SK-N-SH (cell line): ENCODE measurements at regions not wholly inside any gene's neighbourhood (a gene's known extent, or its start where the extent isn't known, plus 50 kb on each side); places are given as distances from the start of the nearest gene placed in this dataset.

Experiments used
- FOXJ3 ChIP-seq: sonication (generic); formaldehyde crosslinking; IDR thresholded peaks from 2 replicates; pipeline ENCODE4 v1.5.1; 2020; ENCODE audit warnings: mild to moderate bottlenecking, missing genetic modification reagents
- SMC3 ChIP-seq: IDR thresholded peaks from 2 replicates; pipeline ENCODE4 v1.6.1; 2012; ENCODE audit warnings: low read depth, low read length, improper control_type of control experiment
- TF ChIP-seq, protein P1 (sequence below): IDR thresholded peaks from 2 replicates; pipeline ENCODE4 v1.4.0; 2012; ENCODE audit warnings: low read depth
- TF ChIP-seq, protein P2 (sequence below): fragments of 200-600 bp; sonication (generic); IDR thresholded peaks from 2 replicates; pipeline ENCODE4 v1.6.1; 2017; ENCODE audit warnings: antibody characterized with exemption, mild to moderate bottlenecking, moderate library complexity

- TF ChIP-seq, protein P1, sequence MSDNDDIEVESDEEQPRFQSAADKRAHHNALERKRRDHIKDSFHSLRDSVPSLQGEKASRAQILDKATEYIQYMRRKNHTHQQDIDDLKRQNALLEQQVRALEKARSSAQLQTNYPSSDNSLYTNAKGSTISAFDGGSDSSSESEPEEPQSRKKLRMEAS, result no peak
- no peak for TF ChIP-seq SMC3
- TF ChIP-seq, protein P2, sequence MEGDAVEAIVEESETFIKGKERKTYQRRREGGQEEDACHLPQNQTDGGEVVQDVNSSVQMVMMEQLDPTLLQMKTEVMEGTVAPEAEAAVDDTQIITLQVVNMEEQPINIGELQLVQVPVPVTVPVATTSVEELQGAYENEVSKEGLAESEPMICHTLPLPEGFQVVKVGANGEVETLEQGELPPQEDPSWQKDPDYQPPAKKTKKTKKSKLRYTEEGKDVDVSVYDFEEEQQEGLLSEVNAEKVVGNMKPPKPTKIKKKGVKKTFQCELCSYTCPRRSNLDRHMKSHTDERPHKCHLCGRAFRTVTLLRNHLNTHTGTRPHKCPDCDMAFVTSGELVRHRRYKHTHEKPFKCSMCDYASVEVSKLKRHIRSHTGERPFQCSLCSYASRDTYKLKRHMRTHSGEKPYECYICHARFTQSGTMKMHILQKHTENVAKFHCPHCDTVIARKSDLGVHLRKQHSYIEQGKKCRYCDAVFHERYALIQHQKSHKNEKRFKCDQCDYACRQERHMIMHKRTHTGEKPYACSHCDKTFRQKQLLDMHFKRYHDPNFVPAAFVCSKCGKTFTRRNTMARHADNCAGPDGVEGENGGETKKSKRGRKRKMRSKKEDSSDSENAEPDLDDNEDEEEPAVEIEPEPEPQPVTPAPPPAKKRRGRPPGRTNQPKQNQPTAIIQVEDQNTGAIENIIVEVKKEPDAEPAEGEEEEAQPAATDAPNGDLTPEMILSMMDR, result no peak
- no peak for TF ChIP-seq FOXJ3
Observed at GRCh38 chr13:55345224-55345623, 1795.5 kb upstream of the PRR20A start.
